ENCODE measurements at regions not wholly inside any gene's neighbourhood (a gene's known extent, or its start where the extent isn't known, plus 50 kb on each side); places are given as distances from the start of the nearest gene placed in this dataset.

DNA sequence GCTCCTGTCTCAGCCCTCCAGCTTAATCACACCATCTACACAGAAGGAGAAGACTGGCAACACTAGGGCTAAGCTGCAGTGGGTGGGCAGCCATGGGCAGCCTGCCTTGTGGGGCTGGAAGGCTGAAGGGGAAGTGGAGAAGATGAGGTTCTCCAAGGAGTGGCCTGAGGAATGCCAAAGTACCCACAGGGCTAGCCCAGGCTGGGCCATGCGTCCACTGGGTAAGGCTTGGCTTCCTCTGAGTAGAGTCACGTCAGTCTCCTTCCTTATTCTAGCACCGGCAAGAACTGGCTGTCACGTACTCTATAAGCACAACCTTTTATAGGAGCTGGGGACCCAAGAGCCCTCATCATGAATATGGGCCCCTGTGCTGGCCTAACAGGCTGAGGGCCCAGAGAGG lies 110.6 kb upstream of the SIRPA start:
- no peak for DNase-seq

DNA sequence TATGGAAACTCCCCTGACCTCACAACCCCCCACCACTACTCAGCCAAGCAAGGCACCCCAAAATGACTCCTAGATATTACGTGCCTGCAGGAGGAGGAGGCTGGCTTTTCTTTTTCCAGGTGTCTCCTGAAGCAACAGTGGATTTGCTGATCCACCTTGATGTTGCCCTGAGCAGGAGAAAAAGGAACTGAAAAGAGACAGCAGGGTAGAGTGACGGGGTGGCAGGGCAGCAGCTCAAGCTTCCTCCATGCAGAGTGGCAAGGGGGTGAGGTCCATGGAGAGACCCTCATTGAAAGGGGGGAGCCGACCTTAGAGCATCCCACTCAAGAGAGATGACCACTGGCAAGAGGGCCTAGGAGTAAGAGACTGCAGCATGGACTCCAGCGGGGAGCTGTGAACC lies 112.0 kb upstream of the SIRPA start:
- DNase-seq: no peak

DNA sequence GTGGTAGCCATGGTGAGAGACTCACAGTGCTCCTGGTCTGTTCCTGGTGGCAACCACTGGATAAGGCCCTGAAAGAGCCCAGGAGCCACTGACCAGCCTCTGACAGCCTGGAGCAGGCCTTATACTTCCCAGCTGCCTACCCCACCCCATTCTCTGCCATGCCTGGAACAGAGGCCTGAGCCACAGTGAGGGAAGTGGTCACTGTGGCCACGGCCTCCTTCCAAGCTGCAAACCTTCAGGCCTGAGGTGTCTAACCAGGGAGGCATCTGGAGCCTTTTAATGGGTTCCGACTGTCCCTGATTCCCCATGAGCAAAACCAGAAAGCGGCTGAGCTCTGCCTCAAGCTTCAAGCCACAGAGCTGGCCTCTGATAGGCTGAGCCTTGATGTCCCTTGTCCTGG lies 113.0 kb upstream of the SIRPA start:
- DNase-seq: no peak

DNA sequence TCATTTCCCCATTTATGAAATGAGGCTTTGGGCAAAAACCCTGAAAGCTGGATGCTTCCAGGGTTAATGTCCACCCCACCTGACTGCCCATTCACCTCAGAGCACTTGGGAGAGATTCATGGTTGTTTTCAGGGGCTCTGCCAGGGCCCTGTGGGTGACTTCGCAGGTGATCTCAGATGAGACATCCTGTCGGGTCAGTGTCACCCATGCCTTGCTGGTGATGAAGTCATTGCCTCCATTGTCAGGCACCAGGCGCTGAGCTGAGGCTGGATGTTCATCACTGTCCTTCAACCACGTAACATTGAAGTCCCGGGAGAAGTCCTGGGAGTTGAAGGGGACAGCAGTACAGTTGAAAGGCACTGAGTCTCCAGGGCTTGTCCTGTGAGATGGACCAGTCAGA lies 115.6 kb upstream of the SIRPA start:
- DNase-seq: no peak

DNA sequence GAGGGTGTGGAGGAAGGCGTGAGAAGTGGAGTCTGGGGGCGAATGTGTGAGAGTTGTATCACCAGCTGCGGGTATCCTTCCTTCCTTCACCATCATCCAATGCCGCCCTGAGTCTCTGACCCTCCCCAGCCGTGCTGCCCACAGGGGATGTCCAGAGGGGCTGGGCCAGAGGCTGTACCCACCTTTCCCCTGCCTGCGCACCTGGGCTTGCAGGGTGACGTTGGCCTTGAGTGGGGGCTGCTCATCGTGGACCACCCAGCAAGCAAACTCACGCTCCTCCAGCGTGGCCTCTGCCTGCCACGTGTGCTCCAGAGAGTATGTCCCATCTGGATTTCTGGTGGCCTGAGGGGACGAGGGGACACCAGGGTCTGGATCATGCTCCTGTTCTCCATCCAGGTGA lies 116.9 kb upstream of the SIRPA start:
- no peak for DNase-seq

DNA sequence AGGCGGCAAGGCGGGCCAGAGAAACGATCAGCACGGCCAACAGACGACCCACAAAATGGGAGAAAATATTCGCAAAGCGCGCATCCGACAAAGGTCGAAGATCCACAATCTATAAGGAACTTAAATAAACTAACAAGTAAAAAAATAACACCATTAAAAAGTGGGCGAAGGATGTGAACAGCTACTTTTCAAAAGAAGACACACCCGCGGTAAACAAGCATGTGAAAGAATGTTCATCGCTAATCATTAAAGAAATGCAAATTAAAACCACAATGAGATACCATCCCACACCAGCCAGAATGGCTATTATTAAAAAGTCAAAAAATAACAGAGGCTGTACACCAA lies 117.8 kb upstream of the SIRPA start:
- no peak for DNase-seq

DNA sequence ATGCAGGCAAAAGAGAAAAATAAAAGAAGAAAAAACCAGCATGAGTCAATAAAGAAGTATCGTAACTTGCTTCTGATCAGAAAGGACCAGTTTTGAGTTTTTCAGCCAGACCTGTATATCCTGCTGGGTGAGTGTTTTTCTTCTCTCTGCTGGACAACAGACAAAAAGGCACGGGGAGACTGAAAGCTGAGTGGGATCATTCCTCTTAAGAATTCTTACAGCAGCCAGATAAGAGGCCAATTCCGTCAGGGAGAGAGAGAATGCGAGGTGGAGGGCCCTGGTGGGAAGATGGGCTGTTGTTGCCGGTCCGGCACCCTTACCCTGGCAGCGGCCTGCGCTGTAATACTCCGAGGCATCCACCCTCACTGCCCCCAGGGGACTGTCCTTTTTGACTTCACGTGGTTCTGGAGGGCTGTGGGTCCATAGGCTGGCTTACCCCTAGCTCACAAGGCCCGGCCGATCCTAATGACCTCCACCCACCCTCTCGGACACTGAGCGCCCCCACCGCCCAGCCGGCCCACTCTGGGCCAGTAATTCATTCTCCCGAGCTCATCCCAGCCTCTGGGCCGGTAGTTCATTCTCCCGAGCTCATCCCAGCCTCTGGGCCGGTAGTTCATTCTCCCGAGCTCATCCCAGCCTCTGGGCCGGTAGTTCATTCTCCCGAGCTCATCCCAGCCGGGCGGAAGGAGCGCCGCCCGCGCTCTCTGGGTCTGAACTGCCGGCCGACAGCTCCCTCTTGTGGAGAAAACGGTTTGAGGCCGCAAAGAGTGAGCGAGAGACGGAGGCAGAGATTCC lies 118.3 kb upstream of the SIRPA start:
- DNase-seq: peak; percentile 69

DNA sequence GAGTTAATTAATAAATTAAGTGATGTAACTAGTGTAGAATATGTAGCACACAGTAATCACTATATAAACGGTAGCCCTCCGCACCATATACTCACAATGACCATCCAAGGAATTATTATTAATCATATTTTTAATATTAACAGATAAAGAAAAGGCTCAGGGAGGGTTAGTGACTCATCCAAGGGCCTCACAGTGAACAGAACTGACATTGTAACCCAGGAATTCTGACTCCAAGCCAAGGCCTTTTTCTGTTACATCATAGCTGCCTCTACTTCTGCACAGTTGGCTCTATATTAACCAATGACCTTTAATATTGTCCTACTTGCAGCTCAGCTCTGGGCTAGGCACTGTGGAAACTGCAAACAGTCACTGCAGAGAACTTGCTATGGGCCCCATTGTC lies 117.5 kb upstream of the SIRPG start:
- DNase-seq: no peak

DNA sequence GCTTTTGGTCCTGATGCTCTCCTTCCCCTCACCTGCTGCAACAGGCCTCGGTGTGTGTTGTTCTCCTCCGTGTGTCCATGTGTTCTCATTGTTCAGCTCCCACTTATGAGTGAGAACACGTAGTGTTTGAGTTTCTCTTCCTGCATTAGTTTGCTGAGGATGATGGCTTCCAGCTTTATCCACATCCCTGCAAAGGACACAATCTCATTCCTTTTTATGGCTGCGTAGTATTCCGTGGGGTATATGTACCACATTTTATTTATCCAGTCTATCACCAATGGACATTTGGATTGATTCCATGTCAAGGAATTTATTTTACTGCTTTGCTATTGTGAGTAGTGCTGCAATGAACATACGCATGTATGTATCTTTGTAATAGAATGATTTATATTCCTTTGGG lies 116.9 kb upstream of the SIRPG start:
- no peak for DNase-seq

DNA sequence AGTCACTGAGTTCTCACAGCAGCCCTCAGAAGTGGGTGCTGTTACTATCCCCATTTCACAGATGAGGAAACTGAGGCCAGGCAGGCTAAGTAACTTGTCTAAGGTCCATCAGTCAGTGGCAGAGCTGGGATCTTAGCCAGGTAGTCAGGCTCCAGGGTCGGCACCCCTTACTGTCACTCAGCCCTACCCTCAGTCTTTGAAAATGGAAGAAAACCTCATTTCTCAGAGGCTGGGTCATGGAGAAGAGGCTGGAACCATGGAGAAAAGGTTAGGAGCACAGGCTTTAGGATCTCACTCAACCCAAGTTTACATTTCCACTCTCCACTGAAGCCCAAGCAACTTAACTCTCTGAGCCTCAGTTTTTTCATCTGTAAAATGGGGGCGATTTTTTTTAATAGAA lies 116.2 kb upstream of the SIRPG start:
- no peak for DNase-seq

DNA sequence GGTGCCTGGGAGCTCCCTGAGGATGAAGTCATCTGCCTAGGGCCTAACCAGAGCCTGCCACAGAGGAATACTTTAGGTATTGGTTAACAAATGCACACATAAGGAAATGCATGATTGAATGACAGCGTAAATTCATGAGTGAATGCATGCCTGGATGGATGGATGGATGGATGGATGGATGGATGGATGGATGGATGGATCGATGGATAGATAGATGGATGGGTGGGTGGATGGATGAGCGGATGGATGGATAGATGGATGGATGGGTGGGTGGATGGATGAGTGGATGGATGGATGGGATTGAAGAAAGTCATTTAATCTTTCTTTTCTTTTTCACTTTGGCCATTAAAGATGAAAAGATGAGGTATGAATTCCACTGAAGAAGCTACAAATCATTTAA lies 111.9 kb upstream of the SIRPG start:
- no peak for DNase-seq

DNA sequence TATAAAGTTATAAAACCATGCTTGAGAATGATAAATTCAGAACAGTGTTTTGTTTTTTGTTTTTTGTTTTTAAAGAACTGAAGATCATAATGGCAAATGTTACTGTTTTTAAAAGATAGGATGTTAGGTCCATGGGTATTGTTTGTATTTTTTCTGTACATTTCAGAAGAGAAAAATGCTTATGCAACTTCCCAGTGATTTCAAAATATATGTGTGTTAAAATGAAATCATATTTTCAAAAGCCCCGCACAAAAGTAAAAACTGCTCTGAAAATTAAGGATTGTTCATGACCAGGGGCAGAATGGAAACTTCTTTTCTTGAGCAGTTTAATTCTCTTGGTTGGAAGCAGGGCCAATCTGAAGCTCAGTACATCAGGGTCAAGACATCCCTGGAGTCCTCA lies 109.2 kb upstream of the SIRPG start:
- no peak for DNase-seq

DNA sequence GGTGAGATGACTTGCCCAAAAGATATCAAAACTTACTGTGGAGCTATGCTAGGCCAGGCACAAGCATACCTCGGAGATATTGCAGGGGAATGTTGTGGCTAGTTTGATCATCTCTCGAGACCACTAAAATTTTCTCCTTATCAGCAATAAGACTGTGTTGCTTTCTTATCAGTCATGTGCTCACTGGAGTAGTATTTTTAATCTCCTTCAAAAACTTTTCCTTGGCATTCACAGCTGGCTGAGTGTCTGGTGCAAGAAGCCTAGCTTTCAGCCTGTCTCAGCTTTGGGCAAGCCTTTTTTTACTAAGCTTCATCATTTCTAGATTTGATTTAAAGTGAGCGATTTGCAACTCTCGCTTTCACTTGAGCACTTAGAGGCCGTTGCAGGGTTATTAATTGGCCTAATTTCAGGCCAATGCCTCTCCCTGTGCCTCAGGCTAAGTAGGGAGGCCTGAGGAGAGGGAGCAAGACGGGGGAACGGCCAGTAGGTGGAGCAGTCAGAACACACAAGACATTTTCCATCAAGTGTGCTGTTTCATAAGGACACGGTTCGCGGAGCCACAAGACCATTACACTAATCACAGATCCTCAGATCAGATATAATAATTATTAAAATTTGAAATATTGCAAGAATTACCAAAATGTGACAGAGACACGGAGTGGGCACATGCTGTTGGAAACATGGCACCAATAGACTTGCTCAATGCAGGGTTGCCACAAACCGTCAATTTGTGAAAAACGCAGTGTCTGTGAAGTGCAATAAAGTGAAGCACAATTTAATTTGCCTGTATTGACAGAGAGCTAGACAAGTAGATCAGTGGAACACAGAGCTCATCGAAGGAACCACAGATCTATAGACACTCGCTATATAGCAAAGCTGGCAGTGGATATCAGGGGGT lies 106.8 kb upstream of the SIRPG start:
- DNase-seq: no peak

DNA sequence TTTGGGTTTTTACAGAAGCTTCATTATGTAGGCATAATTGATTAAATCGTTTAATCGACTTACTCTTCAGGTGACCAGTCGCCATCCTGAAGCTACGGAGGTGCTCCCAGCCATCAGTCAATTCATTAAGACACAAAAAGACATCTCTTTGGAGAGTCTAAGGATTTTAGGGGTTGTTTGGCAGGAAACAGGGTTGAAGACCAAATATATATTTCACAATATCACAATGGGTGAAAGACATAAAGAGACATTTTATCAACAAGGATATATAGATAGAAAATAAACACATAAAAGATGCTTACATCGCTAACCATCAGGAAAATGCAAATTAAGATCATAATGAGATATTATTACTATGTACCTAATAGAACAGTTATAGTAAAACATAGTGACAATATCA lies 104.0 kb upstream of the SIRPG start:
- DNase-seq: no peak

DNA sequence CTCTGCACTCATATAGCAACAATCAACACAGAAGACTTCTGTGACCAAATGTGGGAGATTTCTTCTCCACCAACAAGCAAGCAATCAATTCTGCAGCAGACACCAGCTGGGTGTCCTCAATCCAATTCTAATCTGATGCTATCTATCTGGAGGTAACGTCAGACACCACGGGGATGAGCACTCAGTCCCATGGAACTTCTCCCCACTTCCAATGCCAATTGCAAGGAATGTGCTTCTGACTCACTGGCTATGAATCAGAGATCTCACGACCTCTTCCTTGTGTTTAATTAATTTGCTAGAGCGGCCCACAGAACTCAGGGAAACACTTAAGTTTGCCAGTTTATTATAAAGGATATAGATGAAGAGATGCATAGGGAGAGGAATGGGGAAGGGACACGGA lies 103.5 kb upstream of the SIRPG start:
- no peak for DNase-seq

DNA sequence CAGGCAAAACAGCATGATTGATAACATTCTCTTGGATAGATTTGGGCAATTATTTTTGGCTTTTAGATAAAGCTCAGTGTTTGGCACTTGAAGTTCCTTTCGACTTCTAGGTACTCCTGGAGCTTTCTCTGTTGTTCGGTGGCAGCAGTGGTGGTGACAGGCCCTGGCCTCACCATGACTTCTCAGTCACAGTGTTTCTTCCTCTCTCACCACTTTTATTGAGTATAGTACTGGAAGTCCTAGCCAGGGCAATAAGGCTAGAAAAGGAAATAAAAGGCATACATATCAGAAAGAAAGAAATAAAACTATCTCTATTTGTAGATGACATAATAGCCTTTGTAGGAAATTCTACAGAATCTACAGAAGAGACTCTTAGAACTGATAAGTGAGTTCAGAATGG lies 101.2 kb upstream of the SIRPG start:
- no peak for DNase-seq

DNA sequence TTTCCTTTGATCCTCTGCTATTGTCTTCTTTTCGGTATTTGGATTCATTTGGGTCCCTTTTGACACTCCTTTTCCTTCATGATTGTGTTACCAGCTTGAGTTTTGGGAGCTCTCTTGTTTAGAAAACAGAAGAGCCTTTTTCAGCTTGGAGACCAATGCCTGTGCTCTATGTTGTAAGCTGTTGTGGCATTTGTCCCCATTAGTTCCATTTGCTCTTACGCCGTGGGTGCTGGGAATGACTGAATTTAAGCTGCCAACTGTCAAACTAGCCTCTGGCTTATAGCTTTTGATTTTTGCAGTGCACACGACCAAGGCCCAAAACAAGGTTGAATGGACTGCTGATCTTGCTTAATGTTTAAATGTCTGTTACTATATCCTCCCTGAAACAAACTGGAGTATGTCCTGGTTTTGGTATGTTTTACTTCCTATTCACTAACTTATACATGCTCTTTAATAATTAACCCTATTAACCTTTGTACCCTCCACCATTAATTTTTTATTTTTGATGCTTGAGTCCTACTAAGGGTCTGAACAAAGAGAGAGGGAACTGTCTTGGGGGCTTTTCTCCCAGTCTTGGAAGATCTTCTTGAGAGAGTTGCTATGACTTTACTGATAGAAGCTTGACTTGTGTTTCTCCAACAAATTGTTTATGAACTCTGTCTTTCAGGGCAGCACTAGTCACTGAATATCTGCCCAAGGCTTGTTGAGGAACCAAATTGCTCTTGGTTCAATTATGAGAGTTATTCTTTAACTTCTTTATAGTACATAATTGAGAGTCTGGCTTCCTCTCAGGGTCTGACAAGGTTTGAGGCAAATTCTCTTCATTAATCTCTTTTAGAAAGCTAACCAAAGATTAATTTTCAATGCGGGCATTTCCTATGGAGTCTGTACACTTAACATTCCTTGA lies 100.3 kb upstream of the SIRPG start:
- DNase-seq: no peak

DNA sequence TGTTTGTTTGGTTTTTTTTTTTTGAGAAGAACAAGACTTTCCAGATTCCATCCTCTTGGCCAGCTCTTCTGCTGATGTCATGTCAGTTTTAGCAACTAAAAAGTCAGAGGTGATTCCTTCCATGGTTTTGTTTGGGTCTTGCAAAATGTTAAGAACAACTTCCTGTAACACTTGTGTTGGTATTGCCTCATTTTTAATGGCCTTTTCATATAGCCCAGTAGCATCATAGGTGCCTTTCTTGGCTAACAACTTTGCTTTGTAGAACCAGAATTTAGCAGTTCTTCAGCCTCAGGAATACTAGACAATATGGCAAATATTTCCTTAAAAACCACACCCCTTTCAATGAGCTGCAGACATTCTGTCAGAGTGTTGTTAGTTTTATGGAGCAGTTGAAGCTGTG lies 99.5 kb upstream of the SIRPG start:
- peak; percentile 9 for DNase-seq

DNA sequence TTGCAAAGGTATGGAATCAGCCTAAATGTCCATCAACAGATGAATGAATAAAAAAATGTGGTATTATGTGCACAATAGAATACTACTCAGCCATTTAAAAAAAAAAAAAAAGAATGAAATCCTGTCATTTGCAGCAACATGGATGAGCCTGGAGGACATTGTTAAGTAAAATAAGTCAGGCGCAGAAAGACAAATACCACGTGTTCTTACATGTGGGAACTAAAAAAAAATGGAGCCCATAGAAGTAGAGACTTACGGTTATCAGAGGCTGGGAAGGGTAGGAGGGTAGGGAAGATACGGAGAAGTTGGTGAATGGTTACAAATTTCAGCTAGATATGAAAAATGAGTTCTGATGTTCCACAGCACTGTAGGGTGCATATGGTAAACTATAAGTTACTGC lies 97.2 kb upstream of the SIRPG start:
- no peak for DNase-seq

DNA sequence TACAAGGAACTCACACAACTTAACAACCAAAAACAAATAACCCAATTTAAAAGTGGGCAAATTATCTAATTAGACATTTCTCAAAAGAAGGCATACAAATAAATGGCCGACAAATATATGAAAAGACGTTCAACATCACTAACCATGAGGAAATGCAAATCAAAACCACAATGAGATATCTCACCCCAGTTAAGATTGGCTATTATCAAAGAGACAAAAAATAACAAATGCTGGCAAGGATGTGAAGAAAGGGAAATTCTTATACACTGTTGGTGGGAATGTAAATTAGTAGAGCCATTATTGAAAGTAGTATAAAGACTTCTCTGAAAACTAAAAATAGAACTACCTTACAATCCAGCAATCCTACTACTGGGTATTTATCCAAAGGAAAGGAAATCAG lies 96.7 kb upstream of the SIRPG start:
- DNase-seq: no peak

DNA sequence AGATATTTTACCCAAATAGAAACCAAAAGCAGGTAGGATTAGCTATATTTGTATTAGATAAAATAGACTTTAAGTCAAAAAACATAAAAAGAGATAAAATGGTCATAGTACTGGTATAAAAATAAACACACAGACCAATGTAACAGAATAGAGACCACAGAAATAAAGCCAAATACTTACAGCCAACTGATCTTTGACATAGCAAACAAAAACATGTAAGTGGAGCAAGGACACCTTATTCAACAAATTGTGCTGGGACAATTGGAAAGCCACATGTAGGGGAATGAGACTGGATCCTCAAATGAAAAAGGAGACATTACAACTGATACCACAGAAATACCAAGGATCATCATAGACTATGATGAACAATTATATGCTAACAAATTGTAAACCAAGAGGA lies 94.5 kb upstream of the SIRPG start:
- DNase-seq: no peak

DNA sequence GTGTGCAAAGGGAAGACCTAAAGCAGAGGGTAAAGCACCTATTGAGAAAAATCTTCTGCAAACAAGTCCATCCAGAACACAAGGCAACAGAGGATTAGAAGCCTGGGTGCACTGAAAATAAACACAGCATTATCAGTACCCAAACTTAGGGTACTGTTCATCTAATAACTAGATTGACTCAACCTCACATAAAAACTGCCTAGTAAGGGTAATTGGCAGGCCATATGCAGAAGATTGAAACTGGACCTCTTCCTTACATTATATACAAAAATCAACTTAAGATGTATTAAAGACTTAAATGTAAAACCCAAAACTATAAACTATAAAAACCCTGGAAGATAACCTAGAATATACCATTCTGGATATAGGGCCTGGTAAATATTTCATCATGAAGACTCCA lies 91.2 kb upstream of the SIRPG start:
- DNase-seq: no peak

DNA sequence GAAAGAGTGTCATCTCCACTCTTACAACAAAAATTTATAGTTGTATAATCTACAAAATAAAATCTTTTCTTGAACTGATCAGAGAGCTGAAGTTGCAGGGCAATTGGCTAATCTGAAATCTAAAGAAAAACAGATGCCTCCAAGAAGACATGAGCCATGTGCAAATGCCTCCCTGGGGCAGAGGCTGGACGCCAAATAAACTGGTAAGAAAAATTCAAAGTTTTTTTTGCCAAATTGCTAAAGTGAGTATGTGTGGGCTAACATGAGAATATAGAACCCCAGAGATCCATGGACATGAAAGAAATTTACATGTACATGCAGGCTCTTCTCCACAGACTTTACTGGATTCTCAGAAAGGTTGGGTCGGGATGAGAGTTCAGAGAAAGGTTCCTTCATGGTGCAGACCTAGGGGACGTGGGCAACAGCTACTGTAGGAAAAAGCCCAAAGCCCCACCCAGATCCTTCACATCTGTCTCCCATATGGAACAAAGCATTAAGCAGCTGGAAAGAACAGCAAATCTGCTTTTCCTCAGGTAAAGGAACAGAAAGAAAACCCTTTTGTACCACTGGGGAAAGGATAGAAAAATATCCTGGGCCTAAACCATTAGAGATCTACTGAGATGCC lies 90.5 kb upstream of the SIRPG start:
- DNase-seq: no peak
